DMS153 treated with DMSO at 0.1 percent for 48 hours (cell line): ENCODE measurements at regions not wholly inside any gene's neighbourhood (a gene's known extent, or its start where the extent isn't known, plus 50 kb on each side); places are given as distances from the start of the nearest gene placed in this dataset.
"Not testable (repeated sequence)": the region's sequence is repeated elsewhere in the genome, so short reads cannot be mapped to it uniquely, and the experiment has no call there.

ENCODE experiments used
- DNase-seq: peaks from one replicate; lab custom pipeline; 2025; ENCODE audit not compliant: unreplicated experiment; lab: John Stamatoyannopoulos, UW

GRCh38 chr5:3120028-3120427 is 368.6 kb upstream of the IRX2 start:
- DNase-seq = no peak

DNA sequence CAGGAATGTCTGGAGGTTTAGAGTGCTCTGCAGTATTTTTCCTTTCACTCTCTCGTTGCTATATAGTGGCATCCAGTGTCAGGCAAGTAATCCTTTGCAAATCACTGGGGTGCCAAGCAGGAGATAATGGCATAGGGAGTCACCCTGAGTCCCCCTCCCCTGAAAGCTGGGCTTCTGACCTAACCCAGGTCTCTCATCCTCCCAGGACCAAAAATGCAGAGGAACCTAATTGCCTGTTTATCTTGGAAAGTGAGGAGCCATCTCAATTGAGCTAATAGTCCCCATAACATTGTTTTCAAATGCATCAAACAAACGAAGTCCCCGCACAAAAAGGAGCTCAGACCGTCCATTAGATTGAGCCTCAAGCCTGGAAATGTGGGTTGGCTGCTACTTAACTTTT is 368.0 kb upstream of the IRX2 start:
- no peak for DNase-seq

GRCh38 chr5:3118340-3118739 is 366.9 kb upstream of the IRX2 start:
- DNase-seq = no peak

DNA sequence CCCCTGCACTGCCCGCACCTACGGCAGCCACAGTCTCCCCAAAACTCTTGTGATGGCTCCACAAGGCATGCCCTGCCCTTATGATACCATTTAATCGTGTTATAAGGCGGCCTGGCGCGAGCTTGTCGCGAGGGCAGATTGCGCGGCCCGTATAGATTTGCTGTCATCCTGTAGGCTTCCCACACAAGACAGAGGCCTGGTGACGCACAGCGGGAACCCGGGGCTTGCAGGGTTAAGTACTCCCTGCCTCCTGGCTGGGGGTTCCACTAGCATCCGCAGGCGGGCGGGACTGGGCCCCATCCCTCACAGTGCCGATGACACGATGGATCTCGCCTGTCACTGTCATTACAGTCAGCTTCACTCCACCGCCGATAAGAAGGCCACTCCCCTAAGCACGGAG is 364.9 kb upstream of the IRX2 start:
- DNase-seq = no peak

GRCh38 chr5:3114467-3114866 is 363.0 kb upstream of the IRX2 start:
- DNase-seq = no peak

DNA sequence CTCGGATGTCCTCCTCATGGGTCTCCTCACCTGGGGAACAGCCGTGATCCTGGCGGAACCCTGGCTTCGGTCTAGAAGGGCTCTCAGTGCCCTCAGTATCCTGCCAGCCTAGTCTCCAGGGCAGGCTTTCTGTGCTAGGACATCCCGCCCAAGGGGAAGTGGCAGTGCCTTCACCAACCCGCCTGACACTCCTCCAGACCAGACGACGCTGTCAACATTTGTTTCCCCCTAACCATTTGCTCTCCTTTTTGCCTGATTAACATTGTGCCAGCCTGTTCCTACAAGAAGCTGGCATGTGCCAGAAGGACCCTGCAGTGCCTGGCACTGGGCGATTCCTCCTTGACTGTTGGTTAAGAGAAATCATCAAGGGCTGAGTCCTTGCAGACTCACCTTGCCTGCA is 358.9 kb upstream of the IRX2 start:
- no peak for DNase-seq

GRCh38 chr5:3107156-3107611 is 355.7 kb upstream of the IRX2 start:
- no peak for DNase-seq

GRCh38 chr5:3105581-3105980 is 354.1 kb upstream of the IRX2 start:
- DNase-seq = no peak

GRCh38 chr5:3105172-3105571 is 353.7 kb upstream of the IRX2 start:
- no peak for DNase-seq

DNA sequence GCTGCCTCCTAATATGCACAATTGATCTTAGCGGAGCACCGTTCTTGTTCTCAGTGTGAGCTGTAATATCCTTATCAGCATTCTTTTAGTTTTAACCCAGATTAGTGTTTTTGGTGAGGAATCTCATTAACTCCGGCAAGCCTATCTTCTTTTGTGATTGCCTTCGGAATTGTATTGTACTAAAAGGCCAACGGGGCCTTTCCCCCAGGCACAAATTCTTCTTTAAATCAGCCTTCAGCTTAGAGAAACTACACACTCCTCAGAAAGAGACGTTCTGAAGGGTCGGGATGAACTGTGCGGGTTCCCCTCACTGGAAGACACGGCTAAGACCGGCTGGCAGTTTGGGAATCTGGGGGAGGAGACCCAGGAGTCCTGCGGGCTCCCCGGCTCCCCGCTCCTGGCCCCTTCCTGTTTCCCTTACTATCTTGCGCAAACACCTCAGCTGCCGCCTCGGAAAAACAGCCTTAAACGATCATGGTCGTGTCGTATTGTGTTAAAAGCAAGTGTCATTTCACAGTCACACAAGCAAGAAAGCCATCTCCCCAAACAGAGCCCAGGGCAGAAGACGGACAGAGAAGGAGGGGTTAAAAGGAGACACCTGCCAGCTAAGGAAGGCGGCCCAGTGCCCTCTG is 353.1 kb upstream of the IRX2 start:
- DNase-seq = no peak

DNA sequence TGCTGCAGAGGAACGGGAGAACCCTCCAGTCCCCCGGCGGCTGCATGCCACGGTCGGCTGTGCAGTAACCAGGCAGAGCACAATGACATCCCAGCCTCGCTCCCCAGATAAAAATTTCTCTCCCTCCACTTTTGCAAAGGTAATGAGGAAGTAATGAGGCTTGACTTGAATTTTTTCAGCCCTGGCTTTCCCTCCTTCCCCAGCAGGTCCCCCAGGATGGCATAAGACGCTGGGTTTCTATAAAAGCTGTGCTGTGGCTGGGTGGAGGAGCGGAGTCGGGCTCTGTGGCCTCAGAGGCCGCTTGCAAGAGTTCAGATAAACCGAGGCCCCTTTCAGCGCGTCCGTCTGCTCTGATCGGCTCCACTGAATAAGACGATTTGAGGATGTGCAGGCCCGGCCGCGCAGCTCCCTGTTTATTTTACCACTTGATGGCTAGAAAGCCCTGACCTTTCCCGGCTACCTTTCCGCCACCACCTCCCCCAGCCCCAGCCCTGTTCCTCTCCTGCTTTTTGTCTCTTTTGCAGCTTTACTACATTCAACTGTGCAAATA is 351.9 kb upstream of the IRX2 start:
- peak; percentile 70 for DNase-seq

DNA sequence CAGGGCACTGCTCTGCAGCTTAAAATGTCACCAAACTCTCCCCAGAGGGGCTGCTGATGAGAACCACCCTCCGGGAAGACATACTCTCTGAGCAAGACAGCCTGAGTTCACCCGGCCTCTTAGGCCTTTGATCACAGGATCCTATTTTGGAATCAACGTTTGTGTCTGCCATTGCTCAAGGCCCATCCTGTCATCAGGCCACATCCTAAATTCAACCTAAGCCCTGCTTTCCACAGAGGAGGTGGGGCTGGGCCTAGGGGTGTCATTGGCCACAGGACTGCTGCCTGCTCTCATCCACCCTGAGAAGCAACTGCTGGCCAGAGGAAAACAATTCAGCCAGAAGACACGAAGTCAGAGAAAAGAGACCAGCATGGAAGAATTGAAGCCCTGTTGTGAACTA is 351.1 kb upstream of the IRX2 start:
- no peak for DNase-seq

GRCh38 chr5:3101561-3101960 is 350.1 kb upstream of the IRX2 start:
- no peak for DNase-seq

DNA sequence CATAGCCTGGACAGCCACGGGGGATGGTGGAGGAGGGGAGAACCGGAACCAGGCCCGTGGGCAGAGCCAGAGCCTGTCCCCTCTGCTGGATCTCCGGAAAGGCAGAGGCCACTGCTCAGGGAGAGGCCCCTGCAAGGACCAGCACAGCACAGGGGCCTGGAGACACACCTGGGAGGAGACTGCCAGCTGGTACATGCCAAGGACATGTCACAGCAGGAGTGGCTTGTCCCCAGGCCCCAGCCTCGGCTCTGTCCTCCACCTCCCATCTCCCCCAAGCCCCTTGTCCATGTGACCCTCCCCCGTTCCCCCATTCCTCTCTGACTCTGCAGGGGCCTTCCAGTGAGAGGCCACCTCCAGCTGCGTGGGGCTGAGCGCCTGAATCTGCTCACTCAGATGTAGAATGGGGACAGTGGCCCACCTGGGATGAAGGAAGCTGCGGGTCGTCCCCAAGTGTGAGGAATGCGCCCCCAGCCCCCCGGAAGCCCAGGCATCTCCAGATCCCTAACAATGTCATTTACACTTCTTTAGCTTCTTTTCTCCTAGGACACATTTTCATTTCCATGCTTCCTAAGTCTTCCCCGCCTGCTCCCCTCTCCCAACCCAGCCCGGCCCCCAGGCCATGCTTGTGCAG is 349.6 kb upstream of the IRX2 start:
- no peak for DNase-seq

DNA sequence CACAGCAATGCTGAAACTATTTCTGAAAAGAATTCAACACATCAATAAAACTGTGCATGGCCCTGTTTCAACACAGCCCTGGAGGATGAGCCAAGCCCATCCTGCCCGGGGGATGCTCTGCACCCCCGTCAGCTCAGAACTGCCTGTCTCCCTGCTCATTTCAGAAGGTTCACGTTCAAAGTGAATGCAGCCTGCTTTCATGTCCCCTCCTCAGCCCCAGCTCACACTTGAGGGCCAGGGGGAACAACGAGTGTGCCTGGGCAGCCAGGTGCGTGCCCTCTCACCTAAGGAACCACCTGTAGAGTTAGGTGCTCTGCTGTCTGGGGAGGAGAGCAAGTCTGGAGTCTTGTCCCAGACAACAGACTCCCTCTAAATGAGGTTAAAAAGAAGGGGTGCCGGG is 348.5 kb upstream of the IRX2 start:
- no peak for DNase-seq

DNA sequence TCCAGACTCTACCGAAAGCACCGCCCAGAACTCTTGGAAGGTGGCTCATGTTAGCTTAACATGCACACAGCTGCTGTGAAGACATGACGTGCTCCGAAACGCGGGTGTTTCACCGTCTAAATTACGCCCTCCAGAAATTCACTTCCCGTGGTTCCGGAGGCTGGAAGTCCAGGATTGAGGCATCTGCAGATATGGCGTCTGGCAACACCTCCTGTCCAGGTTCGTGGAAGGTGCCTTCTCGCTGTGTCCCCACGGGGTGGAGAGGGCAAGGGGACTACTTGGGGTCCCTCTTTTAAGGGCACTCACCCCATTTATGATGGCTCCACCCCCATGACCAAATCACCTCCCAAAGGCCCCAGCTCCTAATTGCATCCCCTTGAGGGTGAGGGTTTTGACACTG is 348.0 kb upstream of the IRX2 start:
- no peak for DNase-seq

- DNase-seq = no peak
These were observed 347.3 kb upstream of the IRX2 start for GRCh38 chr5:3098821-3099220.

GRCh38 chr5:3092664-3093063 is 341.2 kb upstream of the IRX2 start:
- DNase-seq = no peak

GRCh38 chr5:3092211-3092610 is 340.7 kb upstream of the IRX2 start:
- no peak for DNase-seq

GRCh38 chr5:3091040-3091774 is 339.7 kb upstream of the IRX2 start:
- DNase-seq = no peak

DNA sequence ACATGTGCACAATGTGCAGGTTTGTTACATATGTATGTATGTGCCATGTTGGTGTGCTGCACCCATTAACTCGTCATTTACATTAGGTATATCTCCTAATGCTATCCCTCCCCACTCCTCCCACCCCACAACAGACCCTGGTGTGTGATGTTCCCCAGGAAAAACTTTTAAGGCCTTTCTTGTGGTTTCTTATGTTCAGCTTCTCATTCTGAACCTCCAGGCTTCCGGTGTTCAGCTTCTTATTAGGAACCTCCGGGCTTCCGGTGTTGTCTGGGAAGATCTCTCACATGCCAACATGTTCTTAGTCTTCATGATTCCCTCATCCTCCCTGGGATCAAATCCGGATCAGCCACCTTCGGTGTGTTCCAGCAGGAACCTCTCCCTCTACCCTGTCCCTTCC is 338.8 kb upstream of the IRX2 start:
- not testable (repeated sequence) for DNase-seq

DNA sequence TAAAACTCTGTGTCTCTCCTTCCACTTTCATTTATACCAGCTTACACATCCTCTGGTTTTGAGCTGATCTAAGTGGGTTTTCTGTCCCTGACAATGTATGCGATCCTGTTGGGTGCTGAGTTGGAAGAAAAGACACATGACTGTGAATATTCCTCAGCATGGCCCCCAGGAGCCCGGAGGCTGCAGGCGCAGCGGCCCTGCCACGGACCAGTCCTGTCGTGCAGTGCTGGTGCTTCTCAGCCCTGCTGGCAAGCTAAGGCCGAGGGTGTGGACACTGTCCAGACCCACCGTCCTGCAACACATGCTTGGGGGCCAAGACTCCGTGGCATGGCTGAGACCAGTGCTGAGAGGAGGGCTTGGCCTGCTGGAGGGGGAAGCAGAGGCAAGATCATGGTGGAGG is 328.9 kb upstream of the IRX2 start:
- DNase-seq = no peak
